Hematopoietic multipotent progenitor cell treated with erythropoietin and hydrocortisone succinate and interleukin-3 and kit ligand, for 4 days (in vitro differentiated cells): ENCODE measurements at regions not wholly inside any gene's neighbourhood (a gene's known extent, or its start where the extent isn't known, plus 50 kb on each side); places are given as distances from the start of the nearest gene placed in this dataset.
A peak's percentile ranks its signal among the peaks of the same experiment; 100 is the strongest.
"Not testable (repeated sequence)": the region's sequence is repeated elsewhere in the genome, so short reads cannot be mapped to it uniquely, and the experiment has no call there.

Experiments
- DNase-seq: peaks from one replicate; pipeline ENCODE4 v3.0.0-alpha.2; 2015

GRCh38 chr13:78060966-78061365 lies 142.3 kb upstream of the EDNRB start:
- DNase-seq = no peak

- not testable (repeated sequence) for DNase-seq
Observed at GRCh38 chr13:78056865-78057264, 138.2 kb upstream of the EDNRB start.

GRCh38 chr13:78054157-78054556 lies 135.5 kb upstream of the EDNRB start:
- no peak for DNase-seq

- no peak for DNase-seq
Observed at GRCh38 chr13:78047151-78047550, 128.5 kb upstream of the EDNRB start.

GRCh38 chr13:78046331-78046730 lies 127.7 kb upstream of the EDNRB start:
- no peak for DNase-seq

- no peak for DNase-seq
Observed at GRCh38 chr13:78045916-78046315, 127.3 kb upstream of the EDNRB start.

GRCh38 chr13:78041366-78041765 lies 122.7 kb upstream of the EDNRB start:
- not testable (repeated sequence) for DNase-seq

GRCh38 chr13:78040205-78040830 lies 121.7 kb upstream of the EDNRB start:
- no peak for DNase-seq

GRCh38 chr13:78036841-78037240 lies 118.2 kb upstream of the EDNRB start:
- no peak for DNase-seq

GRCh38 chr13:78035500-78035899 lies 116.9 kb upstream of the EDNRB start:
- no peak for DNase-seq

- no peak for DNase-seq
Observed at GRCh38 chr13:78033509-78033908, 114.9 kb upstream of the EDNRB start.

- no peak for DNase-seq
Observed at GRCh38 chr13:78032132-78032531, 113.5 kb upstream of the EDNRB start.

GRCh38 chr13:78030341-78030896 lies 111.8 kb upstream of the EDNRB start:
- no peak for DNase-seq

GRCh38 chr13:78029901-78030300 lies 111.3 kb upstream of the EDNRB start:
- DNase-seq = no peak

- DNase-seq = no peak
Observed at GRCh38 chr13:78028960-78029359, 110.3 kb upstream of the EDNRB start.

- no peak for DNase-seq
Observed at GRCh38 chr13:78024996-78025395, 106.4 kb upstream of the EDNRB start.

- peak; percentile 77 for DNase-seq
Observed at GRCh38 chr13:78022164-78022877, 103.7 kb upstream of the EDNRB start.

GRCh38 chr13:78020861-78021260 lies 102.2 kb upstream of the EDNRB start:
- no peak for DNase-seq

GRCh38 chr13:78015782-78016181 lies 97.2 kb upstream of the EDNRB start:
- DNase-seq = no peak

- DNase-seq = no peak
Observed at GRCh38 chr13:78012046-78012445, 93.4 kb upstream of the EDNRB start.

GRCh38 chr13:78004821-78005220 lies 86.2 kb upstream of the EDNRB start:
- DNase-seq = no peak

- no peak for DNase-seq
Observed at GRCh38 chr13:77999746-78000145, 81.1 kb upstream of the EDNRB start.

GRCh38 chr13:77994166-77994565 lies 75.5 kb upstream of the EDNRB start:
- DNase-seq = no peak

- DNase-seq = no peak
Observed at GRCh38 chr13:77991003-77991402, 72.4 kb upstream of the EDNRB start.

- DNase-seq = no peak
Observed at GRCh38 chr13:77989281-77989680, 70.7 kb upstream of the EDNRB start.
